ENCODE measurements at regions not wholly inside any gene's neighbourhood (a gene's known extent, or its start where the extent isn't known, plus 50 kb on each side); places are given as distances from the start of the nearest gene placed in this dataset.

DNA sequence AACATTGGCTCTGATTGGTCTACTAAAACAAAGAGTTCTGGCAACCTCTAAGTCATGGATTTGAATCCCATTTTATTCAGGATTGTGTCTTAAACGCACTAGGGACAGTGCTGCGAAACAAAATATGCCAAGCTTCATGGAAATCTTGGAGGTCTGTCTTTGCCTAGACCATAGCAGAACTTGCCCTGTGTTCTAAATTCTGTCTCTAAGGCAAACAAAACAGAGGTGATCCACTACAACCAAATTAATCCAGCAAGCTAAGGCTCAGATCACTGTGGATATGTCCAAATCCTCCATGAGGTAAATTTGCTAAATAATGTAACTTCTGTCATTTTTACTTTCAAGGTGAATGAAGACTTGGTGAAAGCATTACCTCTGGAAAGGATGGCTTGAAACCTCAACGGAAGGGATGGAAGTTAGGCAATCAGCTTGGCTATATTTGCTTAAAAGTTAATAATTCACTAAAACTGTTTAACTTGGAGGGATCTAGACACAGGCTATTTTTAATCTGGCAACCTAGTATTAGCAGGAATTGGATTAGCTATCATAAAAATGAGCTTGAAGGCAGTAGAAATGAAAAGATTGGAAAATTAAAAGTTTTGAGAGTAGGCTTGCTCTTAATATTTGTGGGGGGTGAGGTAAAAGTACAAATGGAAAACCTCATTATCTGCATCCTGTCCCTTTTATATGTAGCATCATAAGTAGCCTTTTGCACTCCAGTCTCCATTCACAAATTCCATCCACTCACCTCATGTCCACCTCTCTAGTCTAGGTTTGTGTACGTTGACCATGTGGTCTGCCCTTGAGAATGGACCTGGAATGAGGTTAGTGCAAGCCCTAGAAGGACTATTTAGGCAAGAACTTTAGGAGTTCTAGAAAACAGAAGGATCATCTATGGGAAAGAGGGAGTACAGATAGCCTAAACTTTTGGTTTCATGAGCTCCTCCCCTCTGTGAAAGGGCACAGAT, 176.2 kb downstream of the SMC2 start:
- FAIRE-seq (no peak), DNase-seq (ENCODE audit: insufficient read length, low spot score) (no peak)
- TF ChIP-seq PAX5 (IDR thresholded peaks at IDR 0.05; ENCODE audit: insufficient read depth, low read length, severe bottlenecking) = no peak
- TF ChIP-seq SPI1 (IDR thresholded peaks at IDR 0.05; ENCODE audit: low read depth, low read length) = no peak
- TF ChIP-seq POU2F2 (IDR thresholded peaks at IDR 0.05; ENCODE audit: low read depth, low read length) = no peak
- no peak for TF ChIP-seq POLR2A (IDR thresholded peaks at IDR 0.05; ENCODE audit: low read depth, low read length)
- TF ChIP-seq POLR2AphosphoS5 (IDR thresholded peaks at IDR 0.05; ENCODE audit: low read depth, low read length) = no peak
- TF ChIP-seq TAF1 (IDR thresholded peaks at IDR 0.05; ENCODE audit: low read depth, low read length) = no peak

DNA sequence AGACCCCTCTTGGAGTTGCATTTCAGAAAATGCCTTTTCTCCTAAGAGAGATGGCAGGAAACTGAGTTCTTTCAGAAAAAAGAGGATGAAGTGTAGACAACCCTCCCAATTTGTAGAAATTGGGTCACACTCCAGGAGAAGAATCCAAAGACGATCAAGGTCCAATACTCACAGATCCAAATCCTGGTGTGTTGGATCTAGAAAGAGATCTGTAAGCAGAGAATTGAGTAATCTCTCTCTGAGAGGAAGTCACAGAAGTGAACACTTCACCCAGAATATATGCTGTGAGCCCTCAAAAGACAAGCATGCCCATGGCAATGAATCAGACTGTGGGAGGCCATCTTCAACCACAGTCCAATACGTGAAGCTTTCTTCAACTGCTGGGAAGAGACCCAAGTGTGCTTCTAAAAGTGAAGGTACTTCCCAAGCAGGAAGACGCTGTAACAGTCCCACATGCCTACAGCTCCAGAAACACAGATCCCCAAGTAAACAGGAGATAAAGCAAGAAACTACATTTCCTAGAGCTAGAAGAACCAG, 182.7 kb downstream of the SMC2 start:
- TF ChIP-seq POU2F2 (IDR thresholded peaks at IDR 0.05; ENCODE audit: low read depth, low read length) (no peak), POLR2AphosphoS5 (IDR thresholded peaks at IDR 0.05; ENCODE audit: low read depth, low read length) (no peak), POLR2A (IDR thresholded peaks at IDR 0.05; ENCODE audit: low read depth, low read length) (no peak)
- DNase-seq (ENCODE audit: insufficient read length, low spot score) (no peak), FAIRE-seq (no peak)

DNA sequence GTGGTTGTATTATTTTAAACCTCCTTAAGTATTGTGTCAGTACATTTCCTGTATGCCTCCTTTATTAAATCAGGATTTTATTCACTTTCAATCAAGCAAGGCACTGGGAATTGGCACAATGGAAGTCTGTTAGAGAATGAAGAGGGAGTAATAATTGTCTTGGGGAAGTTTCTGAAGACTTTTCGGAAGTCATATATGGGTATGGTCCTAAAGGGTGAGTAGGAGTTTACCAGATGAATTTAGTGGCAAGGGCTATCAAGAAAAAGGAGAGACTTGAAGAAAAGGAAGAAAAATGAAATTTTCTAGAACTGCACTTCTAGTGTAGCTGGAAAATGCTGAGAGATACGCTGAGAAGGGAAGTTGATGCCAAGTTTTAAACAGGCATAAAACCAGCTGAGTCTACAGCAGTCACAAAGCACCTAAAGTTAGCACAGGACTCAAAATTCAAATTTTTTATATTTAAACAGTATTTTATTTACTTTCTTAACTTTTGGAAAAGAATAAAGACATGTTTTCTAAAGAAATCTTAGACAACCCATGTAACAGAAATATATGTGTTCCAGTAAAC, 184.9 kb downstream of the SMC2 start:
- DNase-seq (ENCODE audit: insufficient read length, low spot score) = no peak
- no peak for FAIRE-seq
- TF ChIP-seq POLR2AphosphoS5 (IDR thresholded peaks at IDR 0.05; ENCODE audit: low read depth, low read length) (no peak), POLR2A (IDR thresholded peaks at IDR 0.05; ENCODE audit: low read depth, low read length) (no peak), POU2F2 (IDR thresholded peaks at IDR 0.05; ENCODE audit: low read depth, low read length) (no peak)

GRCh38 chr9:104279535-104280177, 185.5 kb downstream of the SMC2 start:
- no peak for TF ChIP-seq TAF1 (IDR thresholded peaks at IDR 0.05; ENCODE audit: low read depth, low read length)
- no peak for TF ChIP-seq POU2F2 (IDR thresholded peaks at IDR 0.05; ENCODE audit: low read depth, low read length)
- TF ChIP-seq POLR2AphosphoS5 (IDR thresholded peaks at IDR 0.05; ENCODE audit: low read depth, low read length) = no peak
- no peak for TF ChIP-seq PAX5 (IDR thresholded peaks at IDR 0.05; ENCODE audit: insufficient read depth, low read length, severe bottlenecking)
- no peak for TF ChIP-seq POLR2A (IDR thresholded peaks at IDR 0.05; ENCODE audit: low read depth, low read length)
- TF ChIP-seq SPI1 (IDR thresholded peaks at IDR 0.05; ENCODE audit: low read depth, low read length) = no peak
- DNase-seq (ENCODE audit: insufficient read length, low spot score) (no peak), FAIRE-seq (no peak)

GRCh38 chr9:104280178-104280560, 186.1 kb downstream of the SMC2 start:
- TF ChIP-seq POLR2AphosphoS5 (IDR thresholded peaks at IDR 0.05; ENCODE audit: low read depth, low read length) (no peak), POLR2A (IDR thresholded peaks at IDR 0.05; ENCODE audit: low read depth, low read length) (no peak), POU2F2 (IDR thresholded peaks at IDR 0.05; ENCODE audit: low read depth, low read length) (no peak), SPI1 (IDR thresholded peaks at IDR 0.05; ENCODE audit: low read depth, low read length) (no peak), TAF1 (IDR thresholded peaks at IDR 0.05; ENCODE audit: low read depth, low read length) (no peak), PAX5 (IDR thresholded peaks at IDR 0.05; ENCODE audit: insufficient read depth, low read length, severe bottlenecking) (no peak)
- FAIRE-seq = no peak
- DNase-seq (ENCODE audit: insufficient read length, low spot score) = no peak

GRCh38 chr9:104280711-104281110, 186.6 kb downstream of the SMC2 start:
- no peak for TF ChIP-seq POLR2A (IDR thresholded peaks at IDR 0.05; ENCODE audit: low read depth, low read length)
- TF ChIP-seq POU2F2 (IDR thresholded peaks at IDR 0.05; ENCODE audit: low read depth, low read length) = no peak
- TF ChIP-seq PAX5 (IDR thresholded peaks at IDR 0.05; ENCODE audit: insufficient read depth, low read length, severe bottlenecking) = no peak
- no peak for TF ChIP-seq TAF1 (IDR thresholded peaks at IDR 0.05; ENCODE audit: low read depth, low read length)
- TF ChIP-seq SPI1 (IDR thresholded peaks at IDR 0.05; ENCODE audit: low read depth, low read length) = no peak
- no peak for TF ChIP-seq POLR2AphosphoS5 (IDR thresholded peaks at IDR 0.05; ENCODE audit: low read depth, low read length)
- DNase-seq (ENCODE audit: insufficient read length, low spot score) = no peak
- no peak for FAIRE-seq

GRCh38 chr9:104286187-104286586, 192.1 kb downstream of the SMC2 start:
- TF ChIP-seq POU2F2 (IDR thresholded peaks at IDR 0.05; ENCODE audit: low read depth, low read length) (no peak), POLR2AphosphoS5 (IDR thresholded peaks at IDR 0.05; ENCODE audit: low read depth, low read length) (no peak), PAX5 (IDR thresholded peaks at IDR 0.05; ENCODE audit: insufficient read depth, low read length, severe bottlenecking) (no peak), TAF1 (IDR thresholded peaks at IDR 0.05; ENCODE audit: low read depth, low read length) (no peak), POLR2A (IDR thresholded peaks at IDR 0.05; ENCODE audit: low read depth, low read length) (no peak), SPI1 (IDR thresholded peaks at IDR 0.05; ENCODE audit: low read depth, low read length) (no peak)
- no peak for FAIRE-seq
- no peak for DNase-seq (ENCODE audit: insufficient read length, low spot score)

- TF ChIP-seq SPI1 (IDR thresholded peaks at IDR 0.05; ENCODE audit: low read depth, low read length) = no peak
- TF ChIP-seq TAF1 (IDR thresholded peaks at IDR 0.05; ENCODE audit: low read depth, low read length) = no peak
- no peak for TF ChIP-seq PAX5 (IDR thresholded peaks at IDR 0.05; ENCODE audit: insufficient read depth, low read length, severe bottlenecking)
- FAIRE-seq = no peak
- DNase-seq (ENCODE audit: insufficient read length, low spot score) = no peak
These were observed 192.7 kb downstream of the SMC2 start for GRCh38 chr9:104286799-104287198.

DNA sequence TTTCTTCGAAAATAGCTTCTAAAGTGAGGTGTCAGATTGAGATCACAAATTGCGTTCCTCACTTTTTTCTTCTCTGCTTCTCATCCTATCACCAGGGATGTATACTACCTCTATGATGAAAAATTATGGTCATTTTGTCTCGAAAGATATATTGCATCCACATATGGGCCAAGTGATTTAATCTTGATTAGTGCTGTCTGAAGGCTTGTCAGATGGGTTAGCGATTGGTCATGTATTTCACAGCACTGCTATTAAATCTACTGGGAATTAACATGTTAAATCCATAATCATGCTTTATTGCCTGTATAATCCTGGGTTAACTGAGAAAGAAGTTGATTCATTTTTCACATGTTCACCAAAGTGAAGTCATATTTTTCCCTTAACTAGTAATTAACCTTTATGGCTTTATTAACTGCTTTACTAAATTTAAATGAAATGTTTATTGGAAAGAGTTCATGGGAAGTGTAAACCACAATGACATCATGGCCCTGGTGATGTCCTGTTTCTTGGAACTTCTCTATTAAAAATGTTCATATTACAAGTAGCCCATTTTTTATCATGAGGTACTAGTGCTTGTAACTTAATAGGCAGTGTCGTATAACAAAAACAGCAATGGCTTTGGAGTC, 193.3 kb downstream of the SMC2 start:
- DNase-seq (ENCODE audit: insufficient read length, low spot score) (no peak), FAIRE-seq (no peak)
- TF ChIP-seq POU2F2 (IDR thresholded peaks at IDR 0.05; ENCODE audit: low read depth, low read length) (no peak), TAF1 (IDR thresholded peaks at IDR 0.05; ENCODE audit: low read depth, low read length) (no peak), SPI1 (IDR thresholded peaks at IDR 0.05; ENCODE audit: low read depth, low read length) (no peak), POLR2A (IDR thresholded peaks at IDR 0.05; ENCODE audit: low read depth, low read length) (no peak), PAX5 (IDR thresholded peaks at IDR 0.05; ENCODE audit: insufficient read depth, low read length, severe bottlenecking) (no peak), POLR2AphosphoS5 (IDR thresholded peaks at IDR 0.05; ENCODE audit: low read depth, low read length) (no peak)

Measured in GM12891 (cell line).